HG03175 (cell line): ENCODE measurements at regions not wholly inside any gene's neighbourhood (a gene's known extent, or its start where the extent isn't known, plus 50 kb on each side); places are given as distances from the start of the nearest gene placed in this dataset.

Experiments used
- ATAC-seq: cut with Tn5 transposase; IDR thresholded peaks from one replicate; pipeline ENCODE4 v1.9.1; 2021; ENCODE audit warnings: mild to moderate bottlenecking, moderate library complexity; ENCODE audit not compliant: unreplicated experiment

- ATAC-seq = no peak
Measured at GRCh38 chr20:53702617-53703016, 109.0 kb upstream of the ZNF217 start.

- no peak for ATAC-seq
Measured at GRCh38 chr20:53699906-53700305, 106.3 kb upstream of the ZNF217 start.

- ATAC-seq = no peak
Measured at GRCh38 chr20:53699085-53699674, 105.5 kb upstream of the ZNF217 start.

- no peak for ATAC-seq
Measured at GRCh38 chr20:53698371-53698978, 104.8 kb upstream of the ZNF217 start.

- no peak for ATAC-seq
Measured at GRCh38 chr20:53695797-53696527, 102.3 kb upstream of the ZNF217 start.

GRCh38 chr20:53693262-53693871, 99.7 kb upstream of the ZNF217 start:
- ATAC-seq = no peak

- ATAC-seq = no peak
Measured at GRCh38 chr20:53692465-53693067, 98.9 kb upstream of the ZNF217 start.

GRCh38 chr20:53691811-53692192, 98.2 kb upstream of the ZNF217 start:
- ATAC-seq = no peak

GRCh38 chr20:53691060-53691810, 97.6 kb upstream of the ZNF217 start:
- no peak for ATAC-seq

GRCh38 chr20:53688085-53688484, 94.4 kb upstream of the ZNF217 start:
- no peak for ATAC-seq

- no peak for ATAC-seq
Measured at GRCh38 chr20:53685070-53685595, 91.5 kb upstream of the ZNF217 start.

- no peak for ATAC-seq
Measured at GRCh38 chr20:53683506-53683905, 89.9 kb upstream of the ZNF217 start.

GRCh38 chr20:53681352-53682212, 87.9 kb upstream of the ZNF217 start:
- no peak for ATAC-seq

GRCh38 chr20:53679597-53680309, 86.1 kb upstream of the ZNF217 start:
- ATAC-seq = no peak

GRCh38 chr20:53678990-53679596, 85.5 kb upstream of the ZNF217 start:
- no peak for ATAC-seq

- no peak for ATAC-seq
Measured at GRCh38 chr20:53678315-53678989, 84.8 kb upstream of the ZNF217 start.

GRCh38 chr20:53677447-53678314, 84.0 kb upstream of the ZNF217 start:
- ATAC-seq = no peak
